ENCODE measurements at regions not wholly inside any gene's neighbourhood (a gene's known extent, or its start where the extent isn't known, plus 50 kb on each side); places are given as distances from the start of the nearest gene placed in this dataset.
A peak's percentile ranks its signal among the peaks of the same experiment; 100 is the strongest.

GRCh38 chr22:47439643-47440265 lies 677.3 kb downstream of the TBC1D22A start:
- Histone ChIP-seq H3K27me3 (ENCODE audit: control insufficient read depth in 1 of 2, insufficient read depth in 2 of 2, low read length in 2 of 2) (peaks cover 2 to 23% of the 10 kb centered on the region in 2 experiments; a peak in 2 of 5 replicates), H3K9me3 (ENCODE audit: low read length) (no peaks in the 10 kb centered on the region), H3K79me2 (ENCODE audit: insufficient read depth, low read length) (no peaks in the 10 kb centered on the region), H2AFZ (ENCODE audit: low read length) (no peak overlapping the region), H3K27ac (ENCODE audit: extremely low read length, insufficient read depth, low read length) (no peak overlapping the region), H3K9ac (ENCODE audit: insufficient read depth, low read depth, low read length) (no peak overlapping the region), H3K4me2 (ENCODE audit: low read depth, low read length) (no peak overlapping the region), H3K4me3 (replicated peaks in 1 of 3; ENCODE audit: insufficient read depth in 1 of 3, low read depth in 2 of 3, low read length in 3 of 3) (no peak overlapping the region), H3K36me3 (replicated peaks in 1 of 2; ENCODE audit: control insufficient read depth in 1 of 2, insufficient read depth in 2 of 2, low read length in 2 of 2) (no peaks in the 10 kb centered on the region), H3K4me1 (ENCODE audit: insufficient read depth, low read length) (no peaks in the 10 kb centered on the region), H4K20me1 (ENCODE audit: insufficient read depth, low read length) (no peaks in the 10 kb centered on the region)
- POLR2A ChIA-PET = no interaction called here
- intact Hi-C loops (cut with micrococcal nuclease; ENCODE audit: unreplicated experiment) = no loop called here
- DNase-seq (ENCODE audit: low spot score) (no peak), FAIRE-seq (no peak), ATAC-seq (no peak)
- in situ Hi-C loops (cut with HindIII; ENCODE audit: extremely low pct_ligation_motif_present, low pct_unique_long_range_greater_than_20kb) = no loop called here
- CTCF ChIA-PET (ENCODE audit: low intra/inter-chr PET ratio, low total read pairs) = no interaction called here
- peak; percentile 51 for TF ChIP-seq CREB1 (IDR thresholded peaks at IDR 0.05)
- TF ChIP-seq CREB1 (CRISPR knock-in tag; IDR thresholded peaks at IDR 0.05) = no peak
- TF ChIP-seq TRAFD1 (CRISPR knock-in tag; IDR thresholded peaks at IDR 0.05; ENCODE audit: borderline replicate concordance) = no peak
- TF ChIP-seq ZNF770 (CRISPR knock-in tag; IDR thresholded peaks at IDR 0.05) = no peak
- no peak for TF ChIP-seq ZSCAN9 (CRISPR knock-in tag; IDR thresholded peaks at IDR 0.05; ENCODE audit: borderline replicate concordance)
- no peak for TF ChIP-seq DR1 (CRISPR knock-in tag; IDR thresholded peaks at IDR 0.05)
- peak; percentile 86 for TF ChIP-seq ATF7 (IDR thresholded peaks at IDR 0.05)
- no peak for TF ChIP-seq ATF7 (CRISPR knock-in tag; IDR thresholded peaks at IDR 0.05)
- no peak for TF ChIP-seq ZNF468 (CRISPR knock-in tag; IDR thresholded peaks at IDR 0.05)
- TF ChIP-seq GATA4 (IDR thresholded peaks at IDR 0.05; ENCODE audit: borderline replicate concordance, low read depth) = no peak
- TF ChIP-seq CSRNP1 (CRISPR knock-in tag; IDR thresholded peaks at IDR 0.05) = no peak
- no peak for TF ChIP-seq ZNF747 (CRISPR knock-in tag; IDR thresholded peaks at IDR 0.05; ENCODE audit: borderline replicate concordance)
- no peak for TF ChIP-seq ZNF331 (CRISPR knock-in tag; IDR thresholded peaks at IDR 0.05)
- no peak for TF ChIP-seq ZNF841 (CRISPR knock-in tag; IDR thresholded peaks at IDR 0.05; ENCODE audit: borderline replicate concordance)
- TF ChIP-seq ZNF337 (CRISPR knock-in tag; IDR thresholded peaks at IDR 0.05; ENCODE audit: borderline replicate concordance, low read depth) = no peak
- no peak for TF ChIP-seq CHD4 (IDR thresholded peaks at IDR 0.05; ENCODE audit: borderline replicate concordance, low read length)
- 43% methylated on average over 14 of the region's 17 CpGs for WGBS (ENCODE audit: low lambda C conversion rate)
- no TSS peak for BruUV-seq (replicated peaks)

Data from HepG2 (cell line).